ENCODE measurements at regions not wholly inside any gene's neighbourhood (a gene's known extent, or its start where the extent isn't known, plus 50 kb on each side); places are given as distances from the start of the nearest gene placed in this dataset.
"Not testable (repeated sequence)": the region's sequence is repeated elsewhere in the genome, so short reads cannot be mapped to it uniquely, and the experiment has no call there.

- no peak for DNase-seq (ENCODE audit: low read depth)
These were observed 445.4 kb downstream of the GJA1 start for GRCh38 chr6:121880831-121881230.

GRCh38 chr6:121881974-121882667, 446.7 kb downstream of the GJA1 start:
- no peak for DNase-seq (ENCODE audit: low read depth)

- no peak for DNase-seq (ENCODE audit: low read depth)
These were observed 448.6 kb downstream of the GJA1 start for GRCh38 chr6:121884091-121884490.

- DNase-seq (ENCODE audit: low read depth): no peak
These were observed 449.2 kb downstream of the GJA1 start for GRCh38 chr6:121884620-121885019.

GRCh38 chr6:121885399-121886152, 450.1 kb downstream of the GJA1 start:
- no peak for DNase-seq (ENCODE audit: low read depth)

GRCh38 chr6:121886223-121886830, 450.9 kb downstream of the GJA1 start:
- no peak for DNase-seq (ENCODE audit: low read depth)

GRCh38 chr6:121887724-121888123, 452.3 kb downstream of the GJA1 start:
- DNase-seq (ENCODE audit: low read depth): no peak

GRCh38 chr6:121890307-121890910, 455.0 kb downstream of the GJA1 start:
- DNase-seq (ENCODE audit: low read depth): no peak

- not testable (repeated sequence) for DNase-seq (ENCODE audit: low read depth)
These were observed 460.3 kb downstream of the GJA1 start for GRCh38 chr6:121895731-121896130.

GRCh38 chr6:121896363-121896762, 460.9 kb downstream of the GJA1 start:
- no peak for DNase-seq (ENCODE audit: low read depth)

- DNase-seq (ENCODE audit: low read depth): no peak
These were observed 461.3 kb downstream of the GJA1 start for GRCh38 chr6:121896771-121897170.

GRCh38 chr6:121897337-121897760, 461.9 kb downstream of the GJA1 start:
- DNase-seq (ENCODE audit: low read depth): no peak

GRCh38 chr6:121901432-121901831, 466.0 kb downstream of the GJA1 start:
- no peak for DNase-seq (ENCODE audit: low read depth)

- DNase-seq (ENCODE audit: low read depth): no peak
These were observed 469.1 kb downstream of the GJA1 start for GRCh38 chr6:121904559-121904958.

- DNase-seq (ENCODE audit: low read depth): no peak
These were observed 477.5 kb downstream of the GJA1 start for GRCh38 chr6:121912905-121913304.

- DNase-seq (ENCODE audit: low read depth): no peak
These were observed 481.9 kb downstream of the GJA1 start for GRCh38 chr6:121917263-121917829.

- no peak for DNase-seq (ENCODE audit: low read depth)
These were observed 481.5 kb upstream of the HSF2 start for GRCh38 chr6:121917834-121918559.

GRCh38 chr6:121920616-121921015, 478.8 kb upstream of the HSF2 start:
- DNase-seq (ENCODE audit: low read depth): no peak

GRCh38 chr6:121925024-121925423, 474.4 kb upstream of the HSF2 start:
- DNase-seq (ENCODE audit: low read depth): no peak

- DNase-seq (ENCODE audit: low read depth): no peak
These were observed 473.8 kb upstream of the HSF2 start for GRCh38 chr6:121925534-121926255.

- no peak for DNase-seq (ENCODE audit: low read depth)
These were observed 470.2 kb upstream of the HSF2 start for GRCh38 chr6:121929301-121929700.
